ENCODE measurements at regions not wholly inside any gene's neighbourhood (a gene's known extent, or its start where the extent isn't known, plus 50 kb on each side); places are given as distances from the start of the nearest gene placed in this dataset.
A peak's percentile ranks its signal among the peaks of the same experiment; 100 is the strongest.

GRCh38 chr6:113767985-113768384, 89.2 kb upstream of the MARCKS start:
- in situ Hi-C loops (cut with HindIII; ENCODE audit: low sequenced_read_pairs) = no loop called here
- TF ChIP-seq CTCF (IDR thresholded peaks at IDR 0.05; ENCODE audit: low read depth, low read length) = no peak
- no peak overlapping the region for H3K4me3 ChIP-seq (ENCODE audit: low read depth, low read length)
- DNase-seq (ENCODE audit: low read depth, low spot score) = no peak

GRCh38 chr6:113772961-113773360, 84.2 kb upstream of the MARCKS start:
- no peak for DNase-seq (ENCODE audit: low read depth, low spot score)
- in situ Hi-C loops (cut with HindIII; ENCODE audit: low sequenced_read_pairs) = no loop called here
- no peak for TF ChIP-seq CTCF (IDR thresholded peaks at IDR 0.05; ENCODE audit: low read depth, low read length)

GRCh38 chr6:113774127-113774825, 82.9 kb upstream of the MARCKS start:
- TF ChIP-seq CTCF (IDR thresholded peaks at IDR 0.05; ENCODE audit: low read depth, low read length) = no peak

More at GRCh38 chr6:113772961-113773360, 84.2 kb upstream of the MARCKS start:
- H3K4me3 ChIP-seq (ENCODE audit: low read depth, low read length) = no peak overlapping the region

GRCh38 chr6:113776998-113777397, 80.1 kb upstream of the MARCKS start:
- in situ Hi-C loops (cut with HindIII; ENCODE audit: low sequenced_read_pairs) = no loop called here
- no peak for TF ChIP-seq CTCF (IDR thresholded peaks at IDR 0.05; ENCODE audit: low read depth, low read length)
- DNase-seq (ENCODE audit: low read depth, low spot score) = no peak
- no peak overlapping the region for H3K4me3 ChIP-seq (ENCODE audit: low read depth, low read length)

More at GRCh38 chr6:113774127-113774825, 82.9 kb upstream of the MARCKS start:
- H3K4me3 ChIP-seq (ENCODE audit: low read depth, low read length) = no peak overlapping the region
- DNase-seq (ENCODE audit: low read depth, low spot score) = peak; percentile 55
- in situ Hi-C loops (cut with HindIII; ENCODE audit: low sequenced_read_pairs) = no loop called here

GRCh38 chr6:113777601-113778000, 79.5 kb upstream of the MARCKS start:
- DNase-seq (ENCODE audit: low read depth, low spot score) = no peak
- in situ Hi-C loops (cut with HindIII; ENCODE audit: low sequenced_read_pairs) = no loop called here
- no peak for TF ChIP-seq CTCF (IDR thresholded peaks at IDR 0.05; ENCODE audit: low read depth, low read length)
- H3K4me3 ChIP-seq (ENCODE audit: low read depth, low read length) = no peak overlapping the region

GRCh38 chr6:113779656-113780055, 77.5 kb upstream of the MARCKS start:
- TF ChIP-seq CTCF (IDR thresholded peaks at IDR 0.05; ENCODE audit: low read depth, low read length) = no peak
- H3K4me3 ChIP-seq (ENCODE audit: low read depth, low read length) = no peak overlapping the region
- in situ Hi-C loops (cut with HindIII; ENCODE audit: low sequenced_read_pairs) = no loop called here

More at GRCh38 chr6:113779656-113780055, 77.5 kb upstream of the MARCKS start:
- no peak for DNase-seq (ENCODE audit: low read depth, low spot score)

All from astrocyte of the spinal cord (primary cell).